ENCODE measurements at regions not wholly inside any gene's neighbourhood (a gene's known extent, or its start where the extent isn't known, plus 50 kb on each side); places are given as distances from the start of the nearest gene placed in this dataset.

GRCh38 chr19:28170066-28170465, 1042.9 kb downstream of the UQCRFS1 start:
- H3K27me3 Mint-ChIP-seq (ENCODE audit: unreplicated experiment): no peaks in the 10 kb centered on the region
- peaks cover 9% of the 10 kb centered on the region for H3K9me3 Mint-ChIP-seq (ENCODE audit: low read depth, unreplicated experiment)
- no peak for DNase-seq
- no peak overlapping the region for H3K27ac Mint-ChIP-seq (ENCODE audit: unreplicated experiment)
- H3K36me3 Mint-ChIP-seq (ENCODE audit: insufficient read depth, unreplicated experiment): no peaks in the 10 kb centered on the region
- no TSS peak for BruUV-seq (replicated peaks)
- CTCF ChIA-PET: no interaction called here
- TF ChIP-seq CTCF (IDR thresholded peaks at IDR 0.05; ENCODE audit: unreplicated experiment): no peak
- no peak overlapping the region for H3K4me3 Mint-ChIP-seq (ENCODE audit: low read depth, unreplicated experiment)
- intact Hi-C loops (cut with micrococcal nuclease; ENCODE audit: unreplicated experiment): no loop called here
- no peaks in the 10 kb centered on the region for H3K4me1 Mint-ChIP-seq (ENCODE audit: low read depth, unreplicated experiment)

DNA sequence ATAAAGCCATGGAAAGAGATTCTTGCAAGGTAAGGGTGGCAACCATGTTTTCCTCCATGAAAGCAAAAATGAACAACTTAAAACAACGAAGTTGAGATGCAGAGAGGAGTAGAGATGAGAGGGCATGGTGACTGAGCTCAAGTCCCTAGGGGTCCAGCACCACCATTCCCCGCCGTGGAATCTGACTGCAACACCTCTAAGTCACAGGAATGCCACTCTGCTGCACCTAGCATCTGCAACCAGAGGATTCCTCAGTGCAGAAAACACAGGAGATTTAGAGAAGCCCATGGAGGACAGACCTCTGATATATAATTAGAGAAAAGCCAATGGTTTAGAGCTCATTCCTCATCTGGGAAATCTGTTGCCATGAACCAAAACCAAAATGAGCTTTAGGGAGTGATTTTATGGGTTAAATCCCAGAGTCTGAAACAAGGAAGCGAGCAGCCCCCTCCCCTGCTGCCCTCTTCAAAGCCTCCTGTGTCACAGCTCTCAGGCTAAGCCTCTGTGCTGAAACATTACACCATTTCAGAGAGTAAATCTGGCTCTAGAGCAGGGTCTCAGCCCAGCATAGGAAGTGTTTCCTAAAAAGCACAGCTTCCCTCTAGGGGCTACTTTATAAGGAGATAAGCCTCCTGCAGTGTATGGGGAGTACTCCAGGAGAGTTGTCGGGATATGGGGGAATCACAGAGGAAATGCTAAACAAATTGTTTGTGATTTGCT, 1043.6 kb downstream of the UQCRFS1 start:
- H3K4me1 Mint-ChIP-seq (ENCODE audit: low read depth, unreplicated experiment): no peaks in the 10 kb centered on the region
- no TSS peak for BruUV-seq (replicated peaks)
- no peak overlapping the region for H3K4me3 Mint-ChIP-seq (ENCODE audit: low read depth, unreplicated experiment)
- H3K27me3 Mint-ChIP-seq (ENCODE audit: unreplicated experiment): no peaks in the 10 kb centered on the region
- intact Hi-C loops (cut with micrococcal nuclease; ENCODE audit: unreplicated experiment): no loop called here
- peaks cover 9% of the 10 kb centered on the region for H3K9me3 Mint-ChIP-seq (ENCODE audit: low read depth, unreplicated experiment)
- no peak for DNase-seq
- CTCF ChIA-PET: no interaction called here
- H3K27ac Mint-ChIP-seq (ENCODE audit: unreplicated experiment): no peak overlapping the region
- H3K36me3 Mint-ChIP-seq (ENCODE audit: insufficient read depth, unreplicated experiment): no peaks in the 10 kb centered on the region
- no peak for TF ChIP-seq CTCF (IDR thresholded peaks at IDR 0.05; ENCODE audit: unreplicated experiment)

DNA sequence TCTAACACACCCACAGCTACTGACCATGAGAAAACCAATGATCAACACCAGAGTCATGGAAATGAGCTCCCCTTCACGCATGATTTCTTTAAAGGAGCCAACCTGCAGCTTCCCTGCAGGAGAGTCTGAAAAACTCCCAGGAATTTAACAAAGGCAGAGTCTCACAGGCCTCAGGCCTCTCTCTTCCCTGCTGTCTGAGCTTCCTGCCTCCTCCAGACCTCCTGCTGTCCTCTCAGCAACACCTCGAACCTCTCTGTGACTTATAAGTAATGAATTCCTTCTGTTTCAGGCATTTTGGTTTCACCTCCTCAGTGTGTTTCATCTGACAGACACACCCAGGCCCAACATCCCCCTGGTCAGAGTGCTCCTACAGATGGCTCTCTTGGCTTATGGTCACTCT, 1044.4 kb downstream of the UQCRFS1 start:
- H3K27me3 Mint-ChIP-seq (ENCODE audit: unreplicated experiment): no peaks in the 10 kb centered on the region
- peaks cover 9% of the 10 kb centered on the region for H3K9me3 Mint-ChIP-seq (ENCODE audit: low read depth, unreplicated experiment)
- no peak for DNase-seq
- CTCF ChIA-PET: interaction anchor here (0.6 kb wide), 1 partner anchor 101 kb away, joined by 3 read pairs; no protein-coding TSS in a partner anchor
- no peaks in the 10 kb centered on the region for H3K36me3 Mint-ChIP-seq (ENCODE audit: insufficient read depth, unreplicated experiment)
- no peak overlapping the region for H3K4me3 Mint-ChIP-seq (ENCODE audit: low read depth, unreplicated experiment)
- TF ChIP-seq CTCF (IDR thresholded peaks at IDR 0.05; ENCODE audit: unreplicated experiment): no peak
- intact Hi-C loops (cut with micrococcal nuclease; ENCODE audit: unreplicated experiment): no loop called here
- H3K27ac Mint-ChIP-seq (ENCODE audit: unreplicated experiment): no peak overlapping the region
- no TSS peak for BruUV-seq (replicated peaks)
- H3K4me1 Mint-ChIP-seq (ENCODE audit: low read depth, unreplicated experiment): no peaks in the 10 kb centered on the region

DNA sequence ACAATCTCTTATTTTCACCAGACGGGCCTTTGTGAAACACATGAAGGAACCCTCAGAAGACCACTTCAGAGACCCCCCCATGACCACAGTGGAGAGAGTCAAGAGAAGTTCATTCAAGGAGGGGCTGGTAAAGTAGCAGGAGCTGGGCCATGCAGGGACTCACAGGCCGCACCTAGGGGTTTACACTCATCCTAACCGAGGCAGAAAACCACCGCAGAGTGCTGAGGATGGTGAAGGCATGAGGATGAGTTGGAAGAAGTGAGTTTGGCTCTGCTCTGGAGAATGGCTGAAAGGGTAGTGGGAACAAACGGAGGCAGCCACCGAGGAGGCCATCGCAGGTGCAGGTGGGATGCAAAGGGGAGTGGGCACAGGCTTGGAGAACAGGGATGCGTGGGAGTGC, 1046.9 kb downstream of the UQCRFS1 start:
- TF ChIP-seq CTCF (IDR thresholded peaks at IDR 0.05; ENCODE audit: unreplicated experiment): no peak
- Mint-ChIP-seq H3K27ac (ENCODE audit: unreplicated experiment) (no peak overlapping the region), H3K4me3 (ENCODE audit: low read depth, unreplicated experiment) (no peak overlapping the region), H3K36me3 (ENCODE audit: insufficient read depth, unreplicated experiment) (no peaks in the 10 kb centered on the region), H3K9me3 (ENCODE audit: low read depth, unreplicated experiment) (peaks cover 9% of the 10 kb centered on the region), H3K4me1 (ENCODE audit: low read depth, unreplicated experiment) (no peaks in the 10 kb centered on the region), H3K27me3 (ENCODE audit: unreplicated experiment) (no peaks in the 10 kb centered on the region)
- CTCF ChIA-PET: no interaction called here
- BruUV-seq (replicated peaks): no TSS peak
- DNase-seq: no peak
- intact Hi-C loops (cut with micrococcal nuclease; ENCODE audit: unreplicated experiment): no loop called here

Measured in Calu3 (cell line).